HG03025 (cell line): ENCODE measurements at regions not wholly inside any gene's neighbourhood (a gene's known extent, or its start where the extent isn't known, plus 50 kb on each side); places are given as distances from the start of the nearest gene placed in this dataset.

Experiments
- ATAC-seq: cut with Tn5 transposase; IDR thresholded peaks from one replicate; pipeline ENCODE4 v1.9.1; 2021; ENCODE audit warnings: mild to moderate bottlenecking, moderate library complexity; ENCODE audit not compliant: unreplicated experiment, low FRiP score

- no peak for ATAC-seq
These were observed 429.0 kb downstream of the LMO4 start for GRCh38 chr1:87757676-87758075.

GRCh38 chr1:87759421-87760087 lies 430.9 kb downstream of the LMO4 start:
- no peak for ATAC-seq

GRCh38 chr1:87760155-87760554 lies 431.5 kb downstream of the LMO4 start:
- ATAC-seq, result no peak

- ATAC-seq, result no peak
These were observed 432.0 kb downstream of the LMO4 start for GRCh38 chr1:87760654-87761053.

- no peak for ATAC-seq
These were observed 434.8 kb downstream of the LMO4 start for GRCh38 chr1:87763483-87763882.

- ATAC-seq, result no peak
These were observed 436.5 kb downstream of the LMO4 start for GRCh38 chr1:87765057-87765680.

- no peak for ATAC-seq
These were observed 437.0 kb downstream of the LMO4 start for GRCh38 chr1:87765681-87766070.

- ATAC-seq, result no peak
These were observed 438.1 kb downstream of the LMO4 start for GRCh38 chr1:87766737-87767136.

GRCh38 chr1:87778896-87779295 lies 450.2 kb downstream of the LMO4 start:
- no peak for ATAC-seq

GRCh38 chr1:87781554-87781953 lies 452.9 kb downstream of the LMO4 start:
- ATAC-seq, result no peak

- no peak for ATAC-seq
These were observed 454.6 kb downstream of the LMO4 start for GRCh38 chr1:87783315-87783714.

- no peak for ATAC-seq
These were observed 456.7 kb downstream of the LMO4 start for GRCh38 chr1:87785386-87785785.

- ATAC-seq, result no peak
These were observed 457.5 kb downstream of the LMO4 start for GRCh38 chr1:87786229-87786628.

- no peak for ATAC-seq
These were observed 458.3 kb downstream of the LMO4 start for GRCh38 chr1:87786861-87787545.

- ATAC-seq, result no peak
These were observed 458.9 kb downstream of the LMO4 start for GRCh38 chr1:87787551-87787950.

- ATAC-seq, result no peak
These were observed 462.1 kb downstream of the LMO4 start for GRCh38 chr1:87790756-87791155.

GRCh38 chr1:87791931-87792740 lies 463.5 kb downstream of the LMO4 start:
- no peak for ATAC-seq

GRCh38 chr1:87794788-87795614 lies 466.3 kb downstream of the LMO4 start:
- ATAC-seq, result no peak

- ATAC-seq, result no peak
These were observed 467.1 kb downstream of the LMO4 start for GRCh38 chr1:87795615-87796337.
